DMS153 treated with DMSO at 0.1 percent for 48 hours (cell line): ENCODE measurements at regions not wholly inside any gene's neighbourhood (a gene's known extent, or its start where the extent isn't known, plus 50 kb on each side); places are given as distances from the start of the nearest gene placed in this dataset.

Source experiments
- DNase-seq: peaks from one replicate; lab custom pipeline; 2025; ENCODE audit not compliant: unreplicated experiment; lab: John Stamatoyannopoulos, UW

DNA sequence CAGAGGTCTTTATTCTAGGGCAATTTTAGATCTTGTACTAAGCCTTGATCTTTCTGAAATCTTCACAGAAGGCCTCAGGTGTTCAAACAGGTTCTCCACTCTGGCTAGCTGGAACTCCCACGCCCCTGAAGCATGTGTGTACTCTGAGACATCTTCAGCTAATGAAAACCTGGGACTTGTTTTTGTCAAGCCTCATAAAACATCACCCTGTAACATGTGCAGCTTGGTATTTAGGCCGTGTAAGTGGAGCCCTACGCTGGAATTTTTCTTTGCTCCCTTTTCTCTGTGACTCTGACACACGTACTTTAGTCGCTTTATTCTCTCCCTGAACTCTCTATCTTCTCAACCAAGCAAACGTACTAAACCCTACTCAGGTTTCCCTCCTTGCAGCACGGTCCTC, 701.9 kb upstream of the ZP4 start:
- DNase-seq: no peak

DNA sequence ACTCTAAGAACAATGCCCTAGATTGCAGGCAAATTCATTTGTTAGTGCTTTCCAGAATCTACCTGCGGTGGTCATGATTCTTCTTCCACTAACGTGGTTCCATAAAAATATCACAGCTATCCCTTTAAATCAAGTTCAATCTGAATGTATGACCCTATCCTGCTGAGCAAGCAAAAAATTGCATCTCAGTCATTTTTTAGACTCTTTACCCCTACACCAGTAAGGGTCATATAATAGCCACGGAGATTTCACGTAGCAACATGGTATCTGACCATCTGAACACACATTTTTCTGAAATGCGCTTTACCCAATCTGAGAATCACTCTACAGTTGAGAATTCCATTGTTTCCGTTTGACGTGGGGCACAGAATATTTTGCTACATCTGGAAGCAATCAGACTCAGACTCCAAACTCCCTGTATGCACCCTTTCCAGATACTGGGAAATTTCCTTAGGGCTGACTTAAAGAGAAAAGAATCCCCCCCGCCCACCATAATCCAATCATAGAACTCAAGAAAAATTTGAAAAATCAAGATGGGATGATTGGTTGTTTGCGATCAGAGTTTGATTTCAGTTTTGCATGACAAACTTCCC, 699.2 kb upstream of the ZP4 start:
- no peak for DNase-seq

DNA sequence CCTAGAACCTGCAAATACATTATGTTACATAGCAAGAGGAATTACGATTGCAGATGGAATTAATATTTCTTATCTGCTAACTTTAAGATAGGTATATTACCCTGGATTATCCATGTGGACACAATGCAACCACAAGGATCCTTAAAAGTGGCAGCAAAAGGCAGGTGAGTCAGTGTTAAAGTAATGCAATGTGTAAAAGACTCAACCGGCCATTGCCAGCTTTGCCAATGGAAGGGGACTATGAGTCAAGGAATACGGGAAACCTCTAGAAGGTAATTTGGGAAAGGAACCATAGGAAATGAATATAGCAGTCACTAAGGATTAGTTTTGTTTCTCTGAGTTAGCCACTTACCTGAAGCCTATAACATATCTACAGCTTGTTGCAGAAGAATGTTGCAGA, 692.1 kb upstream of the ZP4 start:
- no peak for DNase-seq

DNA sequence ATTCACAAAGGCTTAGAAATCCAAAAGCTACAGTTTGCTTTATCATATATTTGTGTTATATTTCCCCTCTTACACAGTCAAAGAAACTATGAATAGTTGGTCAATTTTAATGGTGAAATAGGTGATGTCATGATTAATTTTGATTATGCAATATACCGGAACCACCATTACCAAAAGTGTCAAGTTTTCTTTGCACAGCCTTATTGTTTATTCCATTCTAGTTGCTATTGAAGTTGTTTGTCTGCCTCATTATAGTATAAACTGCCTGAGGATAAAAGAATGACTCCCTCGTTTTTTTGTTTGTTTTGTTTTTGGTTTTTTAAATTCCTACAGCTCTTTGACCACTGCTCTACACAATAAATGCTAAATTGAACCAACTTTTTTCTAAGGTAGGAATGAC, 690.6 kb upstream of the ZP4 start:
- no peak for DNase-seq

DNA sequence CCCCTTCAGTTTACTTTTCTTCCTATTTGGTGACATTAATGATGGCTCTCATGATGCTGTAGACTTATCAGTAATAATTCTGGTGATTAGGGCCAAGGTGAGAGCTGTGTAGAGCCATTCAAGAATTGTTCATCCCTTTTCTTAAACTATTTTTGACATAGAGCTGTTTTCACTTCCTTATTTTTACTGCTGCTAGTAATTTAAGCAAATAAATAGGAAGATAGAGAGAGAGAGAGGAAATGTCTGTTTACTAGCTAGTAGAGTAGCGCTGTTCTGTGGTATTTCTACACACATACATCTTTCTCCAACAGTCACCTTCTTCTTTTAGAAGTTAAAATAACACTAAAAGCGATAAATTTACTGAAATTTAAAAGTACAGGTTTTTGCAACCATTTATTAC, 678.0 kb upstream of the ZP4 start:
- no peak for DNase-seq

DNA sequence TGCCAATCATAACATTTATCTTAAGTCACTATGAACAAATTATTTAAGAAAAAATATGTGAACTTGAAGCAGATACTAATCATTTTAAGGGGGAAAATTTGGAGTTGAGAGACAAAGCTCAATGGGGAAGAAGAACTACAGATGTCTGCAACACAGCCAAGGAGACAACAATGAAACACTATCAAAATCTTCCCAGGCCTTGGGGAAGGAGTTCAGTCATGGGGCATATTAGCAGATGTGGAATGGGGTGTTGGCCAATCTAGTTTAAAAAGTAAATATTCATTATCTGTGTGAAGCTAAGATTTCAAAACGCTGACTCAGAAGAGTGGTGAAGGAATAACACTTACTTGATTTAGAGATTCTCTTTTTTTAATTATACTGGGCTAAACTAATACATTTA, 671.6 kb upstream of the ZP4 start:
- no peak for DNase-seq

DNA sequence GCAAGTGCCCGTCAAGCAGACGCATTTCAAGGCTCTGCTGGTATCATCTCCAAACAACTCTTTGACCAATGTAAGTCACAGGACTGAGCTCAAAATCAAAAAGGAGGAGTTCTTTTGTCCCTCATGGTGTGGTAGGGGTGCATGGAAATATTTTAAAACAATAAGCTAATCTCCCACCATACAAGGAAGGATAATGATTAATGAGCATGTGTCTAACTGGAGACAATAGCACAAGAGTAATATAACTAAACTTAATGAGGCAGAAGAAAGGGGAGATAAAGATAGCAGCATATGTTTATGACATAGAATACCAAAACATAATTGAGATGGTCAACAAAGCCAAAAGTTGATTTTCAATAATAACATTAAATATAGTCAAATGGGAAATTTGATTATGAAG, 668.0 kb upstream of the ZP4 start:
- DNase-seq: no peak

DNA sequence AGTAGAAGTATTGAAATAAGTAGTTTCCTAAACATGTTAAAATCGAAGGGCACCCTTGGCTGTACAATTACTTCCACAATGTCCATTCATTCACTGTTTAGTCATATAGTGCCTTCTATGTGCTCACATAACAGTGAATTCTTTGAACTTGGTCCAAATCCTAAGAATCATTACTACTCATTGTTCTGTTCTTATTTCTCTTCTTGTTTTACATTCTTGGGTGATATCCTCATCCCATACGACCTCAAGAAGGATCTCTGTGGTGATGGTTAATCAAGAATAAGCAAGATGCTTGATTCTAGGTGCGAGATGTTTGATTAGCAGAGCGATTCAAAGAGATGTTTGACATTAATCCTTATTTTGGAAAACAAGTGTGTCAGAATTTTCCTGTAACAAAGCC, 667.4 kb upstream of the ZP4 start:
- no peak for DNase-seq

DNA sequence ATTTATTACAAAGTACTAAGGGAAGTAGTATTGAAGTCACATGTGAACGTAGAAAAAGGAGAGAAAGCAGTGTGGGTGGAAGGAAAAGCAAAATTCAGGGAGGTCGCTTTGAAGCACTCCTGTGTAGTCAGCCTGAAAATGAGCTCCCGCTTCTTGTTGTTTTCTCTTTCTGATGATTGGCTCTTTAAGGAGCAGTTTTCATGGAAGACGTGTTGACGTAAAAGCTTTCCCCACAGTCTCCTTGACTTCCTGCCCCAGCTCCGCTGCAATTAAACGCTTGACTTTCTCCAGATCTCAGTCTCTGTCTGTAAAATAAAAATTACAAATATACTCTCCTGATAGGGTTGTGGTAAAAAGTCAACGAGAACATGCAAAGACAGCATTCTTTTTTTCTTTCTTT, 661.5 kb upstream of the ZP4 start:
- no peak for DNase-seq

DNA sequence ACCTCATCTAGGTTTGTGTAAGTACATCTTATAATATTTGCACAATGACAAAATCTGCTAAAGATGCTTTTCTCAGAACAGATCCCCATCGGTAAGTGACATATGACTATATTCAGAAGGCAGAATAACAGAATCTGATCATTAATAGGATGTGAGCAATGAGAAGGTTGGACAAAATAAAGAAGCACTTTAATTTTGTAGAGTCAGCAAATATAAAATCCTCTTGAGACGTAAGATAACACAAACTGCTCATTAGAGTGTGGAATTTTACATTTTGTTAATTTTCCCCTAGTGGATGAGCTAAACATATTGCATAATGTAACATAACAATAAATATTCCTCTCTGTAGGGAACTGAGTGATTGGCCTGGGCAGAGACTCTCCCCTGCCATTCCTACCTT, 658.4 kb upstream of the ZP4 start:
- DNase-seq: no peak

DNA sequence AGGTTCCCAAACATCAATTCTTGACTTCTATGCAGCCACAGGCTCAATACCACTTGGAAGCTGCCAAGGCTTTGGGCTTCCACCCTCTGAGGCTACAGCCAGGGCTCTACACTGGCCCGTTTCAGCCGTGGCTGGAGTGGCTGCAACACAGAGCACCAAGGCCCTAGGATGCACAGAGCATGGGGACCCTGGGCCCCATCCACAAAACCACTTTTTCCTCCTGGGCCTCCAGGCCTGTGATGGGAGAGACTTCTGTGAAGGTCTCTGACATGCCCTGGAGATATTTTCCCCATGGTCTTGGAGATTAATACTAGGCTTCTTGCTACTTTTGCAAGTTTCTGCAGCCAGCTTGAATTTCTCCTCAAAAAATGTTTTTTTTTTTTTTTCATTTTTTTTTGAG, 655.4 kb upstream of the ZP4 start:
- no peak for DNase-seq

DNA sequence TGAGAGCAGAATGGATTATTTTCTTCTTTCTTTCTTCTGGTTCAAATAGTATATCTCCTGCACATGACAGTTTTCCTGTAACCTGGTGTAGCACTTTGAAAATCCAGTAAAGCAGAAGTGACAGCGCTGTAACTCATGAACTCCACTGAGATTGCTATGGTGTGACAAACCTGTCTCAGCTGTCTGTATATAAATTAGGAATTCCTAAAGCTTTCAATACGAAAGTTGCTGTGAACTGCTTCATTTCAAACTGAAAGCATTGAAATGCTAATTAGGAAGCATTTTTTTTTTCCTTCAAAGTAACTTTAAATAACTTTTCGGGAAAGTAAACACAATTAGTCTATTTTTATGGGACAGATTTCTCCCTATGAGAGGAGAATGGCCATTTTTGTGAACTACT, 646.9 kb upstream of the ZP4 start:
- no peak for DNase-seq

DNA sequence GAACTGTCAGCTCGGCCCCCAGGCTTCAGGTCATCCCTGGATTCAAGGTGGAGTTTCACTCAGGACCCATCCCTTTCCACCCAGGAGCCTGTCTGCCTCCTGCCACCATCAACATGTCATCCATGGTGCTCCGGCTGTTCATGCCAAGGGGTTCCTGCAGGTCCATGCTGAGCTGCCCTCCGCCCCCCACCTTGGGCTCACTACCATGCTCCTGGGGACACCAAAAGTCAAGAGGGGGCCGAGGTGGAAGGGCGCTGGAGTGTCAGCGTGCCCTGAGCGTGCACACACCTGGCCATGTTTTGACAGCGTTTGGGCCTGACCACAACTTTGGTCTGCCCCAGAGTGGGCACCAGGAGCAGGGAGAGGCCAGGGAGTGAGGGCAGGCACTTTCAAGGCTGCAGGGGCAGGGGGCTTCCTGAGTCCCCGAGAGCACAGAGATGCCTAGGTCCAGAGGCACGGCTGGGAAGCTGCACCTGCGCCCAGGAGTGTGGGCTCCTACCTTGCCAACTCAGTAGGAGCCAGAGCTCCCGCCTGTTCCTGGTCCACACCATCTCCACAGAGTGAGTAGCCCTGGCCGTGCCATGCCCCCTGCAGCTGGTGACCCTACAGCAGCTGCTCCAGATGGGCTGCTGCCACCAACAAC, 639.6 kb upstream of the ZP4 start:
- DNase-seq: no peak

DNA sequence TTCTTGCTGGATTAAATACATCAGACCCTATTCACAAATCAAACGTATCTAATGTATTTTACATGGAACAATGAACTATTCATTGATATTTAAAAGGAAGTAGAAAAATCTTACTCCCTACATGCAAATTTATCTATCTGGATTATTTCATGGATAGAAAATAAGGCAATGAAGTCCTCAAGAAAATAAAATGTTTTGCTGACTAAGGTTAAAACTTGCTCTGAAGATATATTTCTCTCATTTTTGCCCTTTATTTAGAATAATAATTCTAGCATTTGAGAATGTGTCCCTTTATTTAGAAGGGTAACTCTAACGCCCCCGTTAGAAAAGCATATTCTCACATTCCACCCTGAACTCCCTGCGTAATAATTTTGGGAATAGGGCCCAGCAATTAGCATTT, 627.0 kb upstream of the ZP4 start:
- no peak for DNase-seq

DNA sequence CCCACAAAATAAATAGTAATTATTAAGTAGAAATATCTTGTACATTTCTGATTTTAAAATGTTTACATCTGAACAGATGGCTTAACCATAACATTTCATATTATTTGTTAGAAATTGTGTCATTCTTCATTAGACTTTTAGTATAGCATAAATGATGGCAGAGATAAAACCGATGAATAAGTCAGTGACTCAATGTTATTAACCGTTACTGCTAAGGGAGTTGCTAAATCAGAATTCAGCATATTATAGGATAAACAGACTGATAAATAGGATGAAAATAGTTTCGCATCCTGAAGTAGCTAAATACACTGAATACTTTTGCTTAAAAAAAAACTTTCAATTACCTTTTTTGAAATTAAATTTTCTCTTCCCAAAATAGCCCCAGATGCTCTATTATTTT, 610.6 kb upstream of the ZP4 start:
- DNase-seq: no peak

DNA sequence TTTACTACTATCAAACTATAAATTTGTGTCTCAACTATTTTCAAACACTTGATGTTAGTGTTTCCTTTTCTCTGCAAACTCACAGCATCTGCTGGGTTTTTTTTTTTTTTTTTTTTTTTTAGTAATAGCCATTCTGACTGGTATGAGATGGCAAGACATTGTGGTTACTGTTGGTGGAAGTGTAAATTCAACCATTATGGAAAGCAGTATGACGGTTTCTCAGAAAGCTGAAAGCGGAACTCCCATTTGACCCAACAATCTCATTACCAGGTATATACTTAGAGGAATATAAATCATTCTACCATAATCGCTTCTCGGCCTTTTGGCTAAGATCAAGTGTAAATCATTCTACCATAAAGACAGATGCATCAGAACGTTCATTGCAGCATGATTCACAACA, 608.3 kb upstream of the ZP4 start:
- DNase-seq: no peak

DNA sequence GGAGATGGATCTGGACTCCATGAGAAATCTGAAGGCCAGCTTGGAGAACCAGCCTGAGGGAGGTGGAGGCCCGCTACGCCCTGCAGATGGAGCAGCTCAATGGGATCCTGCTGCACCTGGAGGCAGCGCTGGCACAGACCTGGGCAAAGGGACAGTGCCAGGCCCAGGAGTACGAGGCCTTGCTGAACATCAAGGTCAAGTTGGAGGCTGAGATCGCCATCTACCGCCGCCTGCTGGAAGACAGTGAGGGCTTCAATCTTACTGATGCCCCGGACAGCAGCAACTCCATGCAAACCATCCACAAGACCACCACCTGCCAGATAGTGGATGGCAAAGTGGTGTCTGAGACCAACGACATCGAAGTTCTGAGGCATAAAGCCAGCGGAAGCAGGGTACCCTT, 601.5 kb upstream of the ZP4 start:
- DNase-seq: no peak

DNA sequence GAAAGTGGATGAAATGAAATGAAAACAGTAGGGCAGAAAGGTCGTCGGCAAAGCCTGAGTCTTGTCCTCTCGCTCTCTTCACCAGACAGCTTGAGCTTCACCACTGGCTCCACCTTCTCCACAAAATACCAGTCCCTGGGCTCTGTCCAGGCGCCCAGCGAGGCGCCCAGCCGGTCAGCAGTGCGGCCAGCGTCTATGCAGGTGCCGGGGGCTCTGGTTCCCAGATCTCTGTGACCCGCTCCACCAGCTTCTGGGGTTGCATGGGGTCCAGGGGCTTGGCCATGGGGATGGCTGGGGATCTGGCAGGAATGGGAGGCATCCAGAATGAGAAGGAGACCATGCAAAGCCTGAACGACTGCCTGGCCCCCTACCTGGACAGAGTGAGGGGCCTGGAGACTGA, 600.5 kb upstream of the ZP4 start:
- no peak for DNase-seq

DNA sequence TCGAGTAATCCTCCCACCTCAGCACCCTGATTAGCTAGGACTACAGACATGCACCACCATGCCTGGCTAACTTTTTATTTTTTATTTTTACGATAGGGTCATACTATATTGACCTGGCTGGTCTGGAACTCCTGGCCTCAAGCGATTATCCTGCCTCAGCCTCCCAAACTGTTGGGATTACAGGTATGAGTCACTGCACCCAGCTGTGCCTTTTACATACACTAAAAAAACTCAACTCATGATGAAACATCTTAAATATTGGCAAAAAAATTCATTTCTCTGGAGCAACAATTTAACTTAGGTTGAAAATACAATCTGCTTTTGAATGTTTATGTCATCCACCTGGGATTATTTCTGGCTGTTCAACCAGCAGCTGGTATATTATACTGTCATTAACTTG, 598.3 kb upstream of the ZP4 start:
- no peak for DNase-seq

DNA sequence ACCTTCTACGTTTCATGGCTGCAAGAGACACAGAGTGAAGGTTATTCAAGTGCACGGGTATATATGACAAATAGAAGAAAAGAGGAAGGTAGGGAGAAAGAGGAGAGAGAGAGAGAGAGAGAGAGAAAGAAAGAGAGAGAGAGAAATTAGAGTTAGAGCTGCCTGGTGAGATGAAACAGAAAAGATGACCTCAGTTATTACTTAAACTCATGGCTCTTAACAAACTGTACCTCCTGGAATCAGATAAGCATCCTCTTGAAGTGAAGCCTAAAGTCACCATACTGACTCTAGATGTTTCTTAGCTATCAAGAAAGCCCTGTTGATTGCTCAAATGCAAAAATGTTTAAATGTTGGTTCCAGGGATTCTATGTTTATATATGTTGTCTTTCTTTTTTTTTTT, 597.7 kb upstream of the ZP4 start:
- no peak for DNase-seq

DNA sequence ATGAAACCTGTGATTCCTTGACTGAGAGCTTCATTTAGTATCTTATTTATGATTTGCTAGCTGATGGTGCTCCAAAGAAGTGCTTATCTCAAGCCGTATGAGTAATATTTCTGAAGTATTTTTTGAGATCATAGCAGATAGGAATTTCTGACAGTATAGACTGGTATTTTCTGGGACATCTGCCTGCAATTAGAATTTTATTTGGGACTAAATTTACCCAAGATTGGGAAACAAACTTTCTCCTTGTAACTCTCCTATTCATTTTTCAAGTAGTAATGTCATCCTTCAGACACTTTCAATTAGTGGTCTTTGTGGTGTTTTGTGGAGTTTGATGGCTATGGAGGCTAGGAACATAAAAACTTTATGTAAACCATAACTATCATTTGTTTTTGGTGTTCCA, 597.2 kb upstream of the ZP4 start:
- no peak for DNase-seq

DNA sequence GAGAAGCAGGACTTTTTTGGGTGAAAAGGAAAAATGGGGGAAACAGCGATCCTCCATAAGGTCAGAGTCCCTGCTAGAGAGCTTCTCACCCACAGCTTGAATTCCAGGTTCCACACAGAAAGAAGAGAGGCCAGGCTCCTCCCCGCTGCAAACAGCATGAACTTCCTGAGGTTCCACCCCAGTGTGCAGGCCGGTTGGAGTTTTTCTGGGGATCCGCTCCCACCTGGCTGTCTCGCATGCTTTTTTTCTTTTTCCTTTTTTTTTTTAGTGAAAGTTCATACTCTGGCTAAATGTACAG, 595.1 kb upstream of the ZP4 start:
- no peak for DNase-seq

DNA sequence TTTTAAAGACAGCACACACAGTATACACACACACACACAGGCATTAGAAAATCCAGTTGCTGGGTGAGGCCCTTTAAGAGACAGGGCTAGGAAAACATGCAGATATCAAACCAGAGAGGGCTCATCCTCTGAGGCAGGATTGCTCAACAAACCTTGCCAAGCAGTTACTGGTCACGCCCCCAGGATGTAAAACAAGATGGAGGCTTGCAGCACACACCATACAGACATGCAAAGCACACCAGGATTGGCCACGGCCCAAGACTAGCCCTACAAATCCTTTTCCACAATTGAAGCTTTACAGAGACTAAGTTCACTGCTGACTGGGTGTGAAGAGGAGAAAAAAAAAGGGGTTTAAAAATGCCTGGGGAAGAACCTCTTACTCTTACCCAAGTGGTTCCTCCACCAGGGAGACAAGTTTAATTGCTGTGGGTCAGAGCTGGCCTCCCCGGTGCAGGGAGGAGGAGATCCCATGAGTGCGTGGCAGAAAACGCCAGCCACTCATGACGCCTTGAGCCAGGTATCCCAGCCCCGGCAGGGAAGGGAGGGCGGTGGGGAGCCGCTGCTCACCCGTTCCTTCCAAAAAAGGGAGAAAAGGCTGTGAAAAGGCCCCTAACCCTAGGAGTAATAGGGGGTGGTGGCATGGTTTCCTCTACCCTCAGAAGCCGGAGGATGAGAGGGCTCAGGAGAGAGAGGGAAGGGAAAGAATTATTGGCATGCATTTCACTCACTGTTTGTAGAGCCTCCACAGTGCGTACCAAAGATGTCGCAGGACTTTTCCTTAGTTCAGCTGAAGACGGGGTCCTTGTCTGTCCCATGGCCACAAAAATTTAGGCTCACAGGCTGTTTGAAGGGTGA, 594.6 kb upstream of the ZP4 start:
- no peak for DNase-seq
